ENCODE measurements at regions not wholly inside any gene's neighbourhood (a gene's known extent, or its start where the extent isn't known, plus 50 kb on each side); places are given as distances from the start of the nearest gene placed in this dataset.

GRCh38 chr2:174697255-174697654, 67.0 kb downstream of the CHRNA1 start:
- no peak overlapping the region for H3K4me3 ChIP-seq

GRCh38 chr2:174694920-174695319, 69.4 kb downstream of the CHRNA1 start:
- DNase-seq = no peak
- peaks cover 0 to 16% (median 0%) of the 10 kb centered on the region in 4 donors for H3K27me3 ChIP-seq
- H3K4me1 ChIP-seq = no peaks in the 10 kb centered on the region
- H3K4me3 ChIP-seq = no peak overlapping the region
- no peaks in the 10 kb centered on the region for H3K36me3 ChIP-seq
- H3K9me3 ChIP-seq = no peaks in the 10 kb centered on the region
- 0 to 74% methylated on average over 1 to 2 of the region's 2 CpGs for WGBS, 2 donors
- no peak for TF ChIP-seq CTCF (IDR thresholded peaks at IDR 0.05)
- TF ChIP-seq POLR2A (IDR thresholded peaks at IDR 0.05) = no peak
- intact Hi-C loops (cut with DNase I) = loop anchor here (10.0 kb wide), 1 partner anchor 230 kb away; no protein-coding TSS in a partner anchor
- H3K27ac ChIP-seq = no peak overlapping the region

More at GRCh38 chr2:174697255-174697654, 67.0 kb downstream of the CHRNA1 start:
- H3K9me3 ChIP-seq = no peaks in the 10 kb centered on the region
- no peak overlapping the region for H3K27ac ChIP-seq
- 0 to 4% methylated on average over 3 of the region's 3 CpGs for WGBS, 2 donors
- peaks cover 0 to 16% (median 0%) of the 10 kb centered on the region in 4 donors for H3K27me3 ChIP-seq
- H3K4me1 ChIP-seq = no peaks in the 10 kb centered on the region
- H3K36me3 ChIP-seq = no peaks in the 10 kb centered on the region
- no peak for DNase-seq
- intact Hi-C loops (cut with DNase I) = loop anchor here (10.0 kb wide), 1 partner anchor 232 kb away; no protein-coding TSS in a partner anchor
- TF ChIP-seq CTCF (IDR thresholded peaks at IDR 0.05) (peak; percentile 25 to 67 (median 58)), POLR2A (IDR thresholded peaks at IDR 0.05) (no peak)

- intact Hi-C loops (cut with DNase I) = loop anchor here (10.0 kb wide), 1 partner anchor 230 kb away; no protein-coding TSS in a partner anchor
- no peak overlapping the region for H3K4me3 ChIP-seq
- no peak for TF ChIP-seq POLR2A (IDR thresholded peaks at IDR 0.05)
- TF ChIP-seq CTCF (IDR thresholded peaks at IDR 0.05) = no peak
- DNase-seq = no peak
- H3K27me3 ChIP-seq = peaks cover 0 to 16% (median 0%) of the 10 kb centered on the region in 4 donors
- H3K9me3 ChIP-seq = no peaks in the 10 kb centered on the region
- H3K27ac ChIP-seq = no peak overlapping the region
- 81 to 88% methylated on average over 4 of the region's 5 CpGs for WGBS, 2 donors
- H3K4me1 ChIP-seq = no peaks in the 10 kb centered on the region
- H3K36me3 ChIP-seq = no peaks in the 10 kb centered on the region
Observed at GRCh38 chr2:174694196-174694878, 69.9 kb downstream of the CHRNA1 start.

GRCh38 chr2:174693344-174693743, 70.9 kb downstream of the CHRNA1 start:
- intact Hi-C loops (cut with DNase I) = loop anchor here (10.0 kb wide), 1 partner anchor 229 kb away; no protein-coding TSS in a partner anchor
- Histone ChIP-seq H3K9me3 (no peaks in the 10 kb centered on the region), H3K27me3 (peaks cover 0 to 16% (median 0%) of the 10 kb centered on the region in 4 donors), H3K4me3 (no peak overlapping the region), H3K4me1 (no peaks in the 10 kb centered on the region), H3K27ac (no peak overlapping the region), H3K36me3 (no peaks in the 10 kb centered on the region)
- TF ChIP-seq POLR2A (IDR thresholded peaks at IDR 0.05) (no peak), CTCF (IDR thresholded peaks at IDR 0.05) (no peak)
- 82 to 100% methylated on average over 3 to 4 of the region's 5 CpGs for WGBS, 2 donors
- DNase-seq = no peak

GRCh38 chr2:174692256-174692919, 71.9 kb downstream of the CHRNA1 start:
- intact Hi-C loops (cut with DNase I) = loop anchor here (10.0 kb wide), 1 partner anchor 228 kb away; no protein-coding TSS in a partner anchor
- no peak for DNase-seq
- Histone ChIP-seq H3K4me3 (no peak overlapping the region), H3K4me1 (no peaks in the 10 kb centered on the region), H3K27ac (no peak overlapping the region), H3K36me3 (no peaks in the 10 kb centered on the region), H3K9me3 (no peaks in the 10 kb centered on the region), H3K27me3 (peaks cover 0 to 16% (median 0%) of the 10 kb centered on the region in 4 donors)
- no peak for TF ChIP-seq CTCF (IDR thresholded peaks at IDR 0.05)
- 48 to 56% methylated on average over 3 of the region's 5 CpGs for WGBS, 2 donors

Data from esophagus squamous epithelium (tissue), 5 donors.